CD4-positive, alpha-beta memory T cell (primary cell): ENCODE measurements at regions not wholly inside any gene's neighbourhood (a gene's known extent, or its start where the extent isn't known, plus 50 kb on each side); places are given as distances from the start of the nearest gene placed in this dataset.

Source experiments
- CTCF ChIA-PET: fragments of 350-600 bp; sonication (Branson Sonifier 250); formaldehyde crosslinking; loops from one replicate; lab custom pipeline; 2021; ENCODE audit warnings: inconsistent platforms; ENCODE audit not compliant: partially characterized antibody; lab: Charles Lee
- POLR2A ChIA-PET: fragments of 350-600 bp; sonication (Branson Sonifier 250); formaldehyde crosslinking; loops from one replicate; lab custom pipeline; 2021; ENCODE audit not compliant: partially characterized antibody; lab: Charles Lee
- DNase-seq, 5 donors: peaks; one replicate each; pipeline versions ENCODE4 v3.0.0 to v3.0.0-alpha.2; 2020 to 2022; ENCODE audit warnings: mixed read lengths in 1 of 5
- H3K27ac ChIP-seq: one replicate; pipeline ENCODE4 v1.7.0; 2013; ENCODE audit warnings: low read depth, low read length
- H3K27me3 ChIP-seq: 2 replicates; pipeline ENCODE4 v1.7.0; 2013; ENCODE audit warnings: mild to moderate bottlenecking, low read length, moderate library complexity; ENCODE audit not compliant: insufficient read depth
- H3K36me3 ChIP-seq: 2 replicates; pipeline ENCODE4 v1.7.0; 2013; ENCODE audit warnings: mild to moderate bottlenecking, low read length, moderate library complexity; ENCODE audit not compliant: insufficient read depth
- H3K4me1 ChIP-seq: 2 replicates; pipeline ENCODE4 v1.7.0; 2013; ENCODE audit warnings: mild to moderate bottlenecking, low read length, moderate library complexity; ENCODE audit not compliant: insufficient read depth
- H3K4me3 ChIP-seq, 2 donors: one replicate each; pipeline ENCODE4 v1.7.0; 2013; ENCODE audit warnings: low read length in 2 of 2, mild to moderate bottlenecking in 1 of 2
- H3K9me3 ChIP-seq, 2 donors: one replicate each; pipeline ENCODE4 v1.7.0; 2013; ENCODE audit warnings: low read length in 2 of 2, control low read depth in 1 of 2; ENCODE audit not compliant: control insufficient read depth in 1 of 2
- H3K27ac Mint-ChIP-seq, 7 donors: one replicate each; pipeline ENCODE4 v1.8.0; 2020 to 2021; ENCODE audit warnings: mixed read lengths in 7 of 7, mild to moderate bottlenecking in 6 of 7, inconsistent platforms in 3 of 7, moderate library complexity in 3 of 7
- H3K27me3 Mint-ChIP-seq, 2 donors: one replicate each; pipeline ENCODE4 v1.8.0; 2020 to 2021; ENCODE audit warnings: mixed read lengths in 2 of 2
- H3K36me3 Mint-ChIP-seq, 2 donors: one replicate each; pipeline ENCODE4 v1.8.0; 2020 to 2021; ENCODE audit warnings: mixed read lengths in 2 of 2, inconsistent platforms in 1 of 2, mild to moderate bottlenecking in 1 of 2
- H3K4me1 Mint-ChIP-seq, 4 donors: one replicate each; pipeline ENCODE4 v1.8.0; 2020 to 2021; ENCODE audit warnings: mixed read lengths in 4 of 4, mild to moderate bottlenecking in 1 of 4
- H3K4me3 Mint-ChIP-seq, 8 donors: one replicate each; pipeline ENCODE4 v1.8.0; 2020 to 2021; ENCODE audit warnings: mixed read lengths in 8 of 8, mild to moderate bottlenecking in 7 of 8, moderate library complexity in 6 of 8, inconsistent platforms in 3 of 8
- H3K9me3 Mint-ChIP-seq, 8 donors: one replicate each; pipeline ENCODE4 v1.8.0; 2020 to 2021; ENCODE audit warnings: mixed read lengths in 8 of 8, mild to moderate bottlenecking in 5 of 8, inconsistent platforms in 3 of 8, moderate library complexity in 1 of 8
- intact Hi-C: fragments of 100-400 bp; cut with micrococcal nuclease; formaldehyde crosslinking; loops from one replicate; pipeline ENCODE4 v1.15.1; 2023

DNA sequence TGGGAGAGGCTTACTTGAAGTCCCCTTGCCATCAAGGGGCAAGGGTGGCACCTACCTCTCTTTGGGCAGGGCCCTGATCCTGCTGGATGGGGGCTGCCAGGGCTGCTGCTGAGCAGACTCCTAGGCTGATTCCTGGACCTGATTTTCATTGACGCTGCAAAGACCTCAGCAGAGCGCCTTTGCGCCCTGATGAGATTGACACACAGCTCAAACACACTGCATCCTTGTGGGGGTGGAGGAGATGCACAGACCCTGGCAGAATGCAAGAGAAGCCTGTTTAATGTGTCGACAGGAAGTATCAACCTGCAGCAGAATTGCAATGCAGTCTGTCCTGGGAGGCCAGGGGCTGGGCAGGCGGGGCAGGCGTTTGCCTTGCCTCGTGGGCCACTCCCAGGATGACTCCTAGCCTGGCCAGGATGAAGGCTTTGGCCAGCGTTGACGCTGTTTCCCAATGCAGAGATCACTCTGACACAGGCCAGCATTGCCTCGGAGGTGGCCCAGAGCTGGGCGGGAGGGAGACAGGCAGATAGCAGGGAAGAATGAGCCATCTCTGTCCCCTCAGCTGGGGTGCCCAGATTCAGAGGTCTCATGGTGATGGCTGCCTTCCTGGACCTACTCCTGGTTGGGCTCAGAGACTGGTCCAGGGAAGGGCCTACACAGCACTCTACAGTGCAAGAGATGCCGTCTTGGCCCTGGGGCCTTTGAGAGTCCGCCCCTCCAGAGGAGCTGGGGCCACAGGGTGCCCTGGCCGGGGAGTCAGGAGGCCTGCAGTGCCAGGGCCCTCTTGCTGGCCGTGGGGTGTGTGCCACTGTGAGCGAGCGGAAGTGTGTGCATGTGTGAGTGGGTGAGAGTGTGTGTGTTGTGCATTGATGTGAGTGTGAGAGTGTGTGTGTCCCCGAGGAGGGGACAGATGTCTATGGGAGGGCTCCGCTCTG lies 108.3 kb downstream of the KIF26A start:
- Mint-ChIP-seq H3K4me1 (no peaks in the 10 kb centered on the region), H3K27ac (no peak overlapping the region), H3K9me3 (peaks cover 0 to 5% (median 0%) of the 10 kb centered on the region in 8 donors), H3K27me3 (peaks cover 2 to 4% of the 10 kb centered on the region in 2 donors), H3K36me3 (no peaks in the 10 kb centered on the region), H3K4me3 (no peak overlapping the region)
- Histone ChIP-seq H3K9me3 (no peaks in the 10 kb centered on the region), H3K36me3 (no peaks in the 10 kb centered on the region), H3K4me3 (no peak overlapping the region), H3K27me3 (no peaks in the 10 kb centered on the region), H3K27ac (no peak overlapping the region), H3K4me1 (no peaks in the 10 kb centered on the region)
- no peak for DNase-seq
- intact Hi-C loops, result no loop called here
- ChIA-PET POLR2A (no interaction called here), CTCF (no interaction called here)

DNA sequence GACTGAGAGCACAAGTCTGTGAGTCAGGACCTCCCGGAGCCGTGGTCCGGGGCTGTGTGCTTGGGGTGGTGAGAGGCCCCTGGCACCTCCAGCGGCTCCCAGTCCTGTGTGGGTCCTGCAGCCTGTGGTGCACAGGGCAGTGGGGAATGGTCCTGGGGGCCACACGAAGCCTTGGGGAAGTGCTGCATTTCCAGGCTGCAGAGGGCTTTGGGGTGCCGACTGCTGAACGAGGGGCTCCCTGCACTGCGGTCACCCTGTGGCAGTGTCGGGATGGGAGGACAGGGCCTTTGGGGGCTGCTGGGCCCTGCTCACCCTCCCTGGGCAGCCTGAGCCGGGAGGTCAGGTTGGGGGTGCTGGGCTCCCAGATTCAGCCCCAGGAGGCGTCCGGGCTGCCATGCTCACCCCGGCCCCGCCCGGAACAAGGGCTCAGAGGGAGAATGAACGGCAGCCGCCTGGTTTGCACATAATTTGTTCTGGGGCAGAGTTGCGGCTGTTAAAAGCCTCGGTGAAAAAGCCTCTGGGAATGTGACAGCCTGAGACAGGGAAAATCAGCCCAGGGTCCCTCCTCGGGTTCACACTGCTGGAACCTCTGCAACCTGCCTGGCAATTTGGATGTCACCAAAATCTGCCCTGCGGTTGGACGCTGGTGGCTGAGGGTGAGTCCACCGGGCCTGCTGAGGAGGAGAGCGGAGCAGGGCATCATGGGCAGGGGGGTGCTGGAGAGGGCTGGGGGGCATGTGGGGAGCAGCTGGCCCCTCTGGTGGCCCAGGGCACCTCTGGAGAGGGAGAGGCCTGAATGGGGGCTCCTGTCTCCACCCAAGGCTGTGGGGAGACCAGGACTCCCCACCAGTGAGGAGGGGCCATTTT lies 109.2 kb downstream of the KIF26A start:
- H3K9me3 ChIP-seq, result no peaks in the 10 kb centered on the region
- no peak overlapping the region for H3K27ac ChIP-seq
- Mint-ChIP-seq H3K4me3 (no peak overlapping the region), H3K36me3 (no peaks in the 10 kb centered on the region), H3K9me3 (peaks cover 0 to 5% (median 0%) of the 10 kb centered on the region in 8 donors), H3K27ac (no peak overlapping the region), H3K4me1 (peaks cover 0 to 4% (median 0%) of the 10 kb centered on the region in 4 donors), H3K27me3 (peaks cover 2% of the 10 kb centered on the region in 2 donors)
- H3K36me3 ChIP-seq, result no peaks in the 10 kb centered on the region
- H3K4me3 ChIP-seq, result no peak overlapping the region
- intact Hi-C loops, result no loop called here
- no peaks in the 10 kb centered on the region for H3K4me1 ChIP-seq
- H3K27me3 ChIP-seq, result no peaks in the 10 kb centered on the region
- ChIA-PET CTCF (no interaction called here), POLR2A (no interaction called here)
- DNase-seq, result no peak

DNA sequence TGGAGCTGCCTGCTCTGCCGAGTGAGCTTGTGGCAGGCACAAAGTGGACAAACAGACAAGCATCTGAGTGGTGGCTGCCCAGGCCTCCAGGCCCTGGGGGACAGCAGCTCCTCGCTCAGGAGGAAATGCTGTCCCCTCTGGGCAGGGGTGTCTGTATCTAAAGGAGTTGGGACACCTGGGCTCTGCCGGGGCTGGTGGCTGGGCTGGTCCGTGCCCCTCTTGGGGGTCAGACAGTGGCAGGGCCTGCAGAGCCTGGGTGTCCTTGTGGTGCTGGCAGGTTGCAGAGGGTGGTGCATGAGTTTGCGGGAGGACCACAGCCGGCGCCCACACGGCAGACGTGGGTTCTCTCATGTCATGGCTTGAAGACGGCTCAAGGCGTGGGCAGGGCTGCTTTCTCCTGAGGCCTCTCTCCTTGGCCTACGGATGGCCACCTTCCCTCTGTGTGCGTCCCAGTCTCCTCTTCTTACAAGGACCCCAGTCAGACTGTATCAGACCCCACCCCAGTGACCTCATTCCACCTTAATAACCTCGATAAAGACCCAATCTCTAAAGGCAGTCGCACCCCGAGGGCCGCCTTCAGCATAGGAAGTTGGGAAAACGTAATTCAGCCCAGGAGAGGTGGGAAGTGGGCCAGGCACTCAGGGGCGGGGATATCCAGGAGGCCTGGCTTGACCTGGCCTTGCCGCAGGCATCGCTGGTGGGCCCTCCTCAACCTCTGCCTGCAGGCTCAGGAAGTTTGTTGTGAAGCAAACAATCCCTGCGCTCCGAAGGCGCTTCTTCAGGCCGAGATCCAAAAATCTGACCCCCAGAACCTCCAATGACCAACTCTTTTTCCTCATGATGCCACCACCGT lies 110.0 kb downstream of the KIF26A start:
- ChIA-PET POLR2A (no interaction called here), CTCF (no interaction called here)
- Histone ChIP-seq H3K4me3 (no peak overlapping the region), H3K4me1 (no peaks in the 10 kb centered on the region), H3K27ac (no peak overlapping the region), H3K27me3 (no peaks in the 10 kb centered on the region), H3K36me3 (no peaks in the 10 kb centered on the region), H3K9me3 (no peaks in the 10 kb centered on the region)
- intact Hi-C loops, result no loop called here
- Mint-ChIP-seq H3K27me3 (peaks cover 2% of the 10 kb centered on the region in 2 donors), H3K4me1 (peaks cover 0 to 4% (median 0%) of the 10 kb centered on the region in 4 donors), H3K27ac (no peak overlapping the region), H3K9me3 (peaks cover 0 to 5% (median 0%) of the 10 kb centered on the region in 8 donors), H3K36me3 (no peaks in the 10 kb centered on the region), H3K4me3 (no peak overlapping the region)
- no peak for DNase-seq

DNA sequence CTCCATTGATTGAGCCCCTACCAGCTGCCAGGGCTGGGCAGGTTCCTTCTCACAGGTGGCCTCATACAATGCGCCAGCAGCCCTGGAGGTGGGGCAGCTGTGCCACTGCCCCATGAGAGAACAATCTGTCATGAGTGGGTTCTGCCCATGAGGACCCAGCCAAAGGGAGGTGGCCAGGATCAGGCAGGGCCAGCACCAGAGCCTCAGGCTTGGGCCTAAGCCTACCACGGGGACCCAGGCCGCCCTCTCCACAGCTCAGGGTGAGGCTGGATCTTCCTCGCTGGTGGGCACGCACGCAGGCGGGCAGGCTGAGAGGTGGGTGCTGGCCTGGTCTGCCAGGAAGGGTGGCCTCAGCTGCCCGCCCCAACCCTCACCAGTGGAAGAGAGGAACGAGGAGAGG lies 110.7 kb downstream of the KIF26A start:
- Mint-ChIP-seq H3K36me3 (no peaks in the 10 kb centered on the region), H3K4me3 (no peak overlapping the region), H3K9me3 (peaks cover 0 to 5% (median 0%) of the 10 kb centered on the region in 8 donors), H3K4me1 (peaks cover 0 to 4% (median 0%) of the 10 kb centered on the region in 4 donors), H3K27me3 (peaks cover 2% of the 10 kb centered on the region in 2 donors), H3K27ac (no peak overlapping the region)
- Histone ChIP-seq H3K27me3 (no peaks in the 10 kb centered on the region), H3K27ac (no peak overlapping the region), H3K4me3 (no peak overlapping the region), H3K4me1 (no peaks in the 10 kb centered on the region), H3K9me3 (no peaks in the 10 kb centered on the region), H3K36me3 (no peaks in the 10 kb centered on the region)
- DNase-seq, result no peak
- ChIA-PET CTCF (no interaction called here), POLR2A (no interaction called here)
- intact Hi-C loops, result no loop called here

DNA sequence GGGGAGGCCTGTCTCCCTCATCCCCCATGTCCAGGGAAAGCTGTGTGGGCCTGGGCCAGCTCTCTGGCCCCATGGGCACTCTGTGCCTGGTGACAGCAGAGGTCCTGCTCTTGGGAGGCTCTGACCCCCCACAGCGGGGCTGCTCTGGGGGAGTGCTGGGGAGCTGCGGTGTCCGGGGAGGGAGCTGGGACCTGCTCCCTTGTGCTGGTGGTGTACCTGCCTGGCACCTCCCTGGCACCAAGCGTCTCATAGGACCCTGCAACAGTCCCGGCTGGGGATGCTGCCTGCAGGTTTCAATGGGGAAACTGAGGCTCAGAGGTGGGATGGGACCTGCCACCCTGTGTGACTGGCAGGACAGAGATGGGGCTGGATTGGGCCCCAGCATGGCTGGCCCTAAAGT lies 111.3 kb downstream of the KIF26A start:
- ChIA-PET CTCF (no interaction called here), POLR2A (no interaction called here)
- Histone ChIP-seq H3K9me3 (no peaks in the 10 kb centered on the region), H3K36me3 (no peaks in the 10 kb centered on the region), H3K4me3 (no peak overlapping the region), H3K27me3 (no peaks in the 10 kb centered on the region), H3K4me1 (no peaks in the 10 kb centered on the region), H3K27ac (no peak overlapping the region)
- Mint-ChIP-seq H3K9me3 (peaks cover 0 to 5% (median 0%) of the 10 kb centered on the region in 8 donors), H3K4me1 (peaks cover 0 to 4% (median 0%) of the 10 kb centered on the region in 4 donors), H3K27me3 (peaks cover 4 to 5% of the 10 kb centered on the region in 2 donors), H3K4me3 (no peak overlapping the region), H3K27ac (no peak overlapping the region), H3K36me3 (no peaks in the 10 kb centered on the region)
- intact Hi-C loops, result no loop called here
- DNase-seq, result no peak

DNA sequence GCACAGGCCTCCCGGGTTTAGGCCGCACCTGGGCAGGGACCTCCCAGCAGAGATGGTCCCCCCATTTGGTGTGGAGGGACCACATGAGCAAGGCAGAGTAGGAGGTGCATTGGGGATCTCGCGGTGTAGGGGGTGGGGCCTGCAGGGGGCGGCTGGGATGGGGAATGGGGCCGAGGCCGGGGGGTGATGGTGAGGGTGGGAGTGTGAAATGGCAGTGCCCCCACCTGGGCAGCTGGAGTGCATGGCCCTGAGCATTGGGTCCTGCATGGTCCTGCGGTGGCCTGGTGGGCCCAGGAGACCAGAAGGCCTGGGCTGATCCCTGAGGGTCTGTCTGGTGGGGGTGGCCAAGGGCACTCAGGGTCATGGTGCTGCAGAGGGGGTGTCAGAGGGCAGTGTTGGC lies 111.8 kb downstream of the KIF26A start:
- intact Hi-C loops, result no loop called here
- peaks cover 0 to 4% (median 0%) of the 10 kb centered on the region in 4 donors for H3K4me1 Mint-ChIP-seq
- H3K4me3 Mint-ChIP-seq, result no peak overlapping the region
- ChIA-PET CTCF (no interaction called here), POLR2A (no interaction called here)
- DNase-seq, result no peak
- Histone ChIP-seq H3K27ac (no peak overlapping the region), H3K9me3 (no peaks in the 10 kb centered on the region), H3K4me1 (no peaks in the 10 kb centered on the region), H3K4me3 (no peak overlapping the region), H3K36me3 (no peaks in the 10 kb centered on the region), H3K27me3 (no peaks in the 10 kb centered on the region)
- H3K27ac Mint-ChIP-seq, result no peak overlapping the region
- peaks cover 0 to 5% (median 0%) of the 10 kb centered on the region in 8 donors for H3K9me3 Mint-ChIP-seq
- H3K27me3 Mint-ChIP-seq, result peaks cover 4 to 5% of the 10 kb centered on the region in 2 donors
- no peaks in the 10 kb centered on the region for H3K36me3 Mint-ChIP-seq
